ENCODE measurements at regions not wholly inside any gene's neighbourhood (a gene's known extent, or its start where the extent isn't known, plus 50 kb on each side); places are given as distances from the start of the nearest gene placed in this dataset.

- H3K27me3 ChIP-seq: no peaks in the 10 kb centered on the region
- 88 to 91% methylated on average over 4 of the region's 6 CpGs for WGBS, 2 donors (ENCODE audit: low coverage in 1 of 2)
- H3K27ac ChIP-seq: no peak overlapping the region
- H3K4me1 ChIP-seq: peaks cover 0 to 13% (median 0%) of the 10 kb centered on the region in 3 donors
- ATAC-seq: no peak
- H3K4me3 ChIP-seq: no peak overlapping the region
- no peaks in the 10 kb centered on the region for H3K36me3 ChIP-seq
- H3K9me3 ChIP-seq: no peaks in the 10 kb centered on the region
- TF ChIP-seq POLR2A (IDR thresholded peaks at IDR 0.05) (no peak), CTCF (IDR thresholded peaks at IDR 0.05) (no peak), EP300 (IDR thresholded peaks at IDR 0.05) (no peak), POLR2AphosphoS5 (IDR thresholded peaks at IDR 0.05) (no peak)
These were observed 111.7 kb downstream of the MYCN start for GRCh38 chr2:16051841-16052564.

GRCh38 chr2:16050908-16051489 is 110.6 kb downstream of the MYCN start:
- 65 to 100% methylated on average over 2 to 4 of the region's 11 CpGs for WGBS, 2 donors (ENCODE audit: low coverage in 1 of 2)
- Histone ChIP-seq H3K27me3 (no peaks in the 10 kb centered on the region), H3K9me3 (no peaks in the 10 kb centered on the region), H3K4me1 (peaks cover 0 to 7% (median 0%) of the 10 kb centered on the region in 3 donors), H3K4me3 (no peak overlapping the region), H3K36me3 (no peaks in the 10 kb centered on the region), H3K27ac (no peak overlapping the region)
- TF ChIP-seq POLR2AphosphoS5 (IDR thresholded peaks at IDR 0.05) (no peak), EP300 (IDR thresholded peaks at IDR 0.05) (no peak), CTCF (IDR thresholded peaks at IDR 0.05) (no peak), POLR2A (IDR thresholded peaks at IDR 0.05) (no peak)
- no peak for ATAC-seq

GRCh38 chr2:16050261-16050907 is 110.0 kb downstream of the MYCN start:
- ATAC-seq: no peak

GRCh38 chr2:16049406-16049805 is 109.1 kb downstream of the MYCN start:
- 82 to 85% methylated on average over 4 to 6 of the region's 7 CpGs for WGBS, 2 donors (ENCODE audit: low coverage in 1 of 2)
- no peaks in the 10 kb centered on the region for H3K27me3 ChIP-seq
- no peaks in the 10 kb centered on the region for H3K4me1 ChIP-seq
- no peaks in the 10 kb centered on the region for H3K9me3 ChIP-seq
- ATAC-seq: no peak
- TF ChIP-seq POLR2A (IDR thresholded peaks at IDR 0.05): no peak
- no peak for TF ChIP-seq POLR2AphosphoS5 (IDR thresholded peaks at IDR 0.05)
- TF ChIP-seq CTCF (IDR thresholded peaks at IDR 0.05): no peak
- no peak for TF ChIP-seq EP300 (IDR thresholded peaks at IDR 0.05)
- H3K27ac ChIP-seq: no peak overlapping the region
- no peak overlapping the region for H3K4me3 ChIP-seq
- H3K36me3 ChIP-seq: no peaks in the 10 kb centered on the region

More at GRCh38 chr2:16050261-16050907, 110.0 kb downstream of the MYCN start:
- TF ChIP-seq POLR2AphosphoS5 (IDR thresholded peaks at IDR 0.05): no peak
- no peak for TF ChIP-seq CTCF (IDR thresholded peaks at IDR 0.05)
- TF ChIP-seq POLR2A (IDR thresholded peaks at IDR 0.05): no peak
- TF ChIP-seq EP300 (IDR thresholded peaks at IDR 0.05): no peak
- Histone ChIP-seq H3K9me3 (no peaks in the 10 kb centered on the region), H3K27ac (no peak overlapping the region), H3K4me3 (no peak overlapping the region), H3K4me1 (peaks cover 0 to 1% (median 0%) of the 10 kb centered on the region in 3 donors), H3K36me3 (no peaks in the 10 kb centered on the region), H3K27me3 (no peaks in the 10 kb centered on the region)
- 84% methylated on average over 9 of the region's 12 CpGs; no CpG with 5 or more reads in 1 of the 2 donors for WGBS, 2 donors (ENCODE audit: low coverage in 1 of 2)

All from gastroesophageal sphincter (tissue), 4 donors.